GM18498 (cell line): ENCODE measurements at regions not wholly inside any gene's neighbourhood (a gene's known extent, or its start where the extent isn't known, plus 50 kb on each side); places are given as distances from the start of the nearest gene placed in this dataset.

Experiments
- ATAC-seq: cut with Tn5 transposase; IDR thresholded peaks from one replicate; pipeline ENCODE4 v1.9.1; 2021; ENCODE audit warnings: mild to moderate bottlenecking, moderate library complexity; ENCODE audit not compliant: unreplicated experiment

- no peak for ATAC-seq
These were observed 722.6 kb downstream of the TBC1D22A start for GRCh38 chr22:47484960-47485569.

GRCh38 chr22:47476231-47476630 is 713.8 kb downstream of the TBC1D22A start:
- ATAC-seq: no peak

GRCh38 chr22:47474895-47475294 is 712.4 kb downstream of the TBC1D22A start:
- ATAC-seq: no peak

- no peak for ATAC-seq
These were observed 712.0 kb downstream of the TBC1D22A start for GRCh38 chr22:47474464-47474863.

- ATAC-seq: no peak
These were observed 710.2 kb downstream of the TBC1D22A start for GRCh38 chr22:47472636-47473035.

- ATAC-seq: no peak
These were observed 709.0 kb downstream of the TBC1D22A start for GRCh38 chr22:47471406-47471805.

- no peak for ATAC-seq
These were observed 703.4 kb downstream of the TBC1D22A start for GRCh38 chr22:47465809-47466208.

GRCh38 chr22:47465222-47465621 is 702.8 kb downstream of the TBC1D22A start:
- ATAC-seq: no peak

GRCh38 chr22:47463220-47463619 is 700.8 kb downstream of the TBC1D22A start:
- no peak for ATAC-seq

- ATAC-seq: no peak
These were observed 698.4 kb downstream of the TBC1D22A start for GRCh38 chr22:47460861-47461260.

GRCh38 chr22:47460176-47460575 is 697.7 kb downstream of the TBC1D22A start:
- no peak for ATAC-seq

- no peak for ATAC-seq
These were observed 695.9 kb downstream of the TBC1D22A start for GRCh38 chr22:47458348-47458747.

GRCh38 chr22:47457509-47458300 is 695.3 kb downstream of the TBC1D22A start:
- no peak for ATAC-seq

- no peak for ATAC-seq
These were observed 694.6 kb downstream of the TBC1D22A start for GRCh38 chr22:47457021-47457420.

- no peak for ATAC-seq
These were observed 693.6 kb downstream of the TBC1D22A start for GRCh38 chr22:47456031-47456430.

- ATAC-seq: no peak
These were observed 690.6 kb downstream of the TBC1D22A start for GRCh38 chr22:47453049-47453448.

GRCh38 chr22:47452184-47452583 is 689.7 kb downstream of the TBC1D22A start:
- ATAC-seq: no peak

- ATAC-seq: no peak
These were observed 688.5 kb downstream of the TBC1D22A start for GRCh38 chr22:47450876-47451475.

- ATAC-seq: no peak
These were observed 687.2 kb downstream of the TBC1D22A start for GRCh38 chr22:47449508-47450270.

- no peak for ATAC-seq
These were observed 686.1 kb downstream of the TBC1D22A start for GRCh38 chr22:47448231-47449223.
